Neural progenitor cell (in vitro differentiated cells): ENCODE measurements at regions not wholly inside any gene's neighbourhood (a gene's known extent, or its start where the extent isn't known, plus 50 kb on each side); places are given as distances from the start of the nearest gene placed in this dataset.
A peak's percentile ranks its signal among the peaks of the same experiment; 100 is the strongest.
"Not testable (repeated sequence)": the region's sequence is repeated elsewhere in the genome, so short reads cannot be mapped to it uniquely, and the experiment has no call there.

Experiments
- DNase-seq: peaks from one replicate; pipeline ENCODE4 v3.0.0-alpha.2; 2016; ENCODE audit warnings: low spot score
- H2AFZ ChIP-seq: fragments of 200-600 bp; sonication (generic); replicated peaks from 2 replicates; pipeline ENCODE4 v1.6.1; 2016; ENCODE audit warnings: antibody characterized with exemption
- H3F3A ChIP-seq: fragments of 200-600 bp; sonication (generic); 2 replicates; pipeline ENCODE4 v1.6.1; 2016; ENCODE audit warnings: antibody characterized with exemption, low read depth
- H3K27ac ChIP-seq: fragments of 200-600 bp; sonication (generic); 2 replicates; pipeline ENCODE4 v1.5.1; 2016; ENCODE audit warnings: mild to moderate bottlenecking
- H3K27me3 ChIP-seq: fragments of 200-600 bp; sonication (generic); 2 replicates; pipeline ENCODE4 v1.6.1; 2016; ENCODE audit warnings: mild to moderate bottlenecking, moderate library complexity
- H3K36me3 ChIP-seq: fragments of 200-600 bp; sonication (generic); 2 replicates; pipeline ENCODE4 v1.5.1; 2016
- H3K4me1 ChIP-seq: fragments of 200-600 bp; sonication (generic); 2 replicates; pipeline ENCODE4 v1.6.1; 2016; ENCODE audit warnings: mixed run types
- H3K4me2 ChIP-seq: fragments of 200-600 bp; sonication (generic); 2 replicates; pipeline ENCODE4 v1.6.1; 2016
- H3K4me3 ChIP-seq: fragments of 200-600 bp; sonication (generic); 2 replicates; pipeline ENCODE4 v1.5.1; 2016
- H3K79me2 ChIP-seq: fragments of 200-600 bp; sonication (generic); 2 replicates; pipeline ENCODE4 v1.6.1; 2016; ENCODE audit warnings: low read depth
- H3K9ac ChIP-seq: fragments of 200-600 bp; sonication (generic); 2 replicates; pipeline ENCODE4 v1.6.1; 2016
- H3K9me3 ChIP-seq: fragments of 200-600 bp; sonication (generic); 2 replicates; pipeline ENCODE4 v1.5.1; 2016; ENCODE audit warnings: low read depth
- H4K20me1 ChIP-seq: fragments of 200-600 bp; sonication (generic); 2 replicates; pipeline ENCODE4 v1.6.1; 2016; ENCODE audit warnings: low read depth
- H3K27ac Mint-ChIP-seq: 3 replicates; pipeline ENCODE4 v1.8.0; 2021; ENCODE audit warnings: mixed read lengths
- H3K27me3 Mint-ChIP-seq: 2 replicates; pipeline ENCODE4 v1.8.0; 2022; ENCODE audit warnings: low read depth, mild to moderate bottlenecking, inconsistent platforms, moderate library complexity, mixed read lengths; ENCODE audit not compliant: insufficient read depth
- H3K36me3 Mint-ChIP-seq: 3 replicates; pipeline ENCODE4 v1.8.0; 2021; ENCODE audit warnings: mixed read lengths
- H3K4me1 Mint-ChIP-seq: 3 replicates; pipeline ENCODE4 v1.8.0; 2021; ENCODE audit warnings: mixed read lengths
- H3K4me3 Mint-ChIP-seq: 3 replicates; pipeline ENCODE4 v1.8.0; 2021; ENCODE audit warnings: mild to moderate bottlenecking, moderate library complexity, mixed read lengths
- H3K9me3 Mint-ChIP-seq: 3 replicates; pipeline ENCODE4 v1.8.0; 2020; ENCODE audit warnings: mixed read lengths
- EZH2 ChIP-seq: fragments of 200-600 bp; sonication (generic); IDR thresholded peaks from 2 replicates; pipeline ENCODE4 v1.6.1; 2017; ENCODE audit warnings: antibody characterized with exemption, mild to moderate bottlenecking, moderate library complexity
- EZH2phosphoT487 ChIP-seq: fragments of 200-600 bp; sonication (generic); IDR thresholded peaks from 2 replicates; pipeline ENCODE4 v1.6.1; 2017; ENCODE audit warnings: antibody characterized with exemption
- TF ChIP-seq, protein P1 (sequence below): fragments of 200-600 bp; sonication (generic); IDR thresholded peaks from 2 replicates; pipeline ENCODE4 v1.5.1; 2017; ENCODE audit warnings: antibody characterized with exemption, mild to moderate bottlenecking

DNA sequence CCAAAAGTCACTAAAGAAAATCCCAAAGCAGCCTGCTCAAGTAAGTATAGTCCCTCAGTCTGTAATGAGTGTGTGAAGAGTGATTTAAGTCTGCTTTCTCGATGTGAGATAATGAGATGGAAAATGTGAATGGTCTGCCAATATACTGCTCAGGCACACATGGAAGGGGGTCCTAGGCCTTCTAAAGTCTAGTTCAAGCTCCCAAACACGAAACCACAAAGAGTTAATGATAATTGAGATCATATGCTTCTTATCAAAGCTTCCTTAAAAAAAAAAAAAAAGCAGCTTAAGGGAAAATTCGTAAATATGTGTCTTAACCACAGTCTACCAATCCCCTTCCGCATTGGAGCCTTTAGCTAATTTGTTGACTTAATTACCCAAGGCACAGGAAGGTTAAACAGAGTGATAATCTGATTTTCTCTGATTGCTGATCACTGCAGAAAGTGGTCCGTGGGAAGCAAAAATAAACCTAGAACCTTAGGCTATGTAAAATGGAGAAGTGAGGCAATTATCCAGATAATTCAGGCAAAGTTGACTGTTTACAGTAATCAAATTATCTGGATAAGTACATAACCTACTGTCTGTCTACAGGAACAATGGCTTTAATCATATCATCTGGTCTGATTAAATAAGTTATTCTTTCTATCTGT is 172.9 kb downstream of the MBL2 start:
- no peak overlapping the region for H3K4me2 ChIP-seq
- Mint-ChIP-seq H3K27ac (peak overlapping the region; percentile 60), H3K9me3 (no peaks in the 10 kb centered on the region)

DNA sequence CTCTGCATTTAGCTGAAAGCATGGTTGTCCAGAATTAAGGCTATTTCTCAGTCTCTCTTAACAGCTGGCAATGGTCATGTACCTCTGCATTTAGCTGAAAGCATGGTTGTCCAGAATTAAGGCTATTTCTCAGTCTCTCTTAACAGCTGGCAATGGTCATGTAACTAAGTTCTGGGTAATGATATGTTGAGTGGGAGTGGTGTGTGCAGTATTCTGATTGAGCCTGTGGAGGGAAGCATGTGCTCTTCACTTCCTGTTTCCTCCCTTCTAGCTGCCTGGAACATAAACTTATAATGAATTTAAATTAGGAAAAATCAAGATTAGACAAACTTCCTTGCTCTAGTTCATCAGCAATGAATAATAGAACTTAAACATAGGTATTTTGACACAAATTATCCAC is 168.5 kb downstream of the MBL2 start:
- H4K20me1 ChIP-seq, H3K36me3 Mint-ChIP-seq, H3K27me3 ChIP-seq, H3K4me2 ChIP-seq, H3K4me1 Mint-ChIP-seq, H2AFZ ChIP-seq, DNase-seq, H3K9me3 ChIP-seq, H3K9me3 Mint-ChIP-seq, H3K9ac ChIP-seq, H3K4me3 ChIP-seq, H3K27ac Mint-ChIP-seq, H3K36me3 ChIP-seq, H3K4me1 ChIP-seq, H3K27ac ChIP-seq, H3K4me3 Mint-ChIP-seq, H3K79me2 ChIP-seq, H3K27me3 Mint-ChIP-seq, H3F3A ChIP-seq: not testable (repeated sequence)

More for the DNA sequence above, 172.9 kb downstream of the MBL2 start:
- Mint-ChIP-seq H3K27me3 (no peaks in the 10 kb centered on the region), H3K36me3 (no peaks in the 10 kb centered on the region), H3K4me3 (no peak overlapping the region), H3K4me1 (peaks cover 6% of the 10 kb centered on the region)
- Histone ChIP-seq H3K27me3 (no peaks in the 10 kb centered on the region), H2AFZ (no peak overlapping the region), H3F3A (no peaks in the 10 kb centered on the region), H3K9me3 (no peaks in the 10 kb centered on the region), H3K27ac (no peak overlapping the region), H3K79me2 (no peaks in the 10 kb centered on the region), H4K20me1 (no peaks in the 10 kb centered on the region), H3K9ac (no peak overlapping the region), H3K4me3 (no peak overlapping the region), H3K4me1 (no peaks in the 10 kb centered on the region), H3K36me3 (no peaks in the 10 kb centered on the region)
- DNase-seq, result no peak
- TF ChIP-seq EZH2, result no peak
- TF ChIP-seq, protein P1, sequence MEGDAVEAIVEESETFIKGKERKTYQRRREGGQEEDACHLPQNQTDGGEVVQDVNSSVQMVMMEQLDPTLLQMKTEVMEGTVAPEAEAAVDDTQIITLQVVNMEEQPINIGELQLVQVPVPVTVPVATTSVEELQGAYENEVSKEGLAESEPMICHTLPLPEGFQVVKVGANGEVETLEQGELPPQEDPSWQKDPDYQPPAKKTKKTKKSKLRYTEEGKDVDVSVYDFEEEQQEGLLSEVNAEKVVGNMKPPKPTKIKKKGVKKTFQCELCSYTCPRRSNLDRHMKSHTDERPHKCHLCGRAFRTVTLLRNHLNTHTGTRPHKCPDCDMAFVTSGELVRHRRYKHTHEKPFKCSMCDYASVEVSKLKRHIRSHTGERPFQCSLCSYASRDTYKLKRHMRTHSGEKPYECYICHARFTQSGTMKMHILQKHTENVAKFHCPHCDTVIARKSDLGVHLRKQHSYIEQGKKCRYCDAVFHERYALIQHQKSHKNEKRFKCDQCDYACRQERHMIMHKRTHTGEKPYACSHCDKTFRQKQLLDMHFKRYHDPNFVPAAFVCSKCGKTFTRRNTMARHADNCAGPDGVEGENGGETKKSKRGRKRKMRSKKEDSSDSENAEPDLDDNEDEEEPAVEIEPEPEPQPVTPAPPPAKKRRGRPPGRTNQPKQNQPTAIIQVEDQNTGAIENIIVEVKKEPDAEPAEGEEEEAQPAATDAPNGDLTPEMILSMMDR, result no peak
- no peak for TF ChIP-seq EZH2phosphoT487

DNA sequence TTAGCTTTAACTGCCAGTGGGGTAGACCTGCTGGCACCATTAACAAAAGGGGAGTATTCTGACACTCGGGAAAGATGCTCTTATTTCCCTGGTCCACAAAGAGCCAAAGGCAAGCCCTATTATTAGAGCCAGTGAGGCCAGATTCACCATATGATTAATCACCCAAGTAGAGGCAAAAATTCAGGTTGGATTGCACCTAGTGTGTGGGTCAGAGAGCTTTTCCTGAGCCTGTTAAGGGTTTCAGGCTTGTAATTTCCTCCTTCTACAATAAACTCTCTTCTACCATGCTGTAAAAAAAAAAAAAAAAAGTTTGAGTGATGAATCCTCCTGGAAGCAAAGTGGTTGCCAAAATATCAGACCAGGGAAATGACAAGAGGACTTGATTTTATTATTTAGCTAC is 163.5 kb downstream of the MBL2 start:
- no peaks in the 10 kb centered on the region for H3K9me3 ChIP-seq
- no peaks in the 10 kb centered on the region for H3K36me3 ChIP-seq
- TF ChIP-seq EZH2phosphoT487 (no peak), EZH2 (no peak)
- TF ChIP-seq, protein P1, result no peak
- H3K79me2 ChIP-seq, result no peaks in the 10 kb centered on the region
- H3K4me1 Mint-ChIP-seq, result no peaks in the 10 kb centered on the region
- H3K27me3 ChIP-seq, result no peaks in the 10 kb centered on the region
- no peaks in the 10 kb centered on the region for H4K20me1 ChIP-seq
- no peak overlapping the region for H3K4me2 ChIP-seq
- no peak overlapping the region for H3K27ac Mint-ChIP-seq
- H3K4me3 ChIP-seq, result no peak overlapping the region
- H3K9me3 Mint-ChIP-seq, result no peaks in the 10 kb centered on the region
- no peaks in the 10 kb centered on the region for H3K27me3 Mint-ChIP-seq
- H2AFZ ChIP-seq, result no peak overlapping the region
- peaks cover 5% of the 10 kb centered on the region for H3K4me1 ChIP-seq
- no peak overlapping the region for H3K4me3 Mint-ChIP-seq
- H3K9ac ChIP-seq, result no peak overlapping the region
- H3K27ac ChIP-seq, result no peak overlapping the region
- H3F3A ChIP-seq, result no peaks in the 10 kb centered on the region
- DNase-seq, result no peak
- H3K36me3 Mint-ChIP-seq, result no peaks in the 10 kb centered on the region

DNA sequence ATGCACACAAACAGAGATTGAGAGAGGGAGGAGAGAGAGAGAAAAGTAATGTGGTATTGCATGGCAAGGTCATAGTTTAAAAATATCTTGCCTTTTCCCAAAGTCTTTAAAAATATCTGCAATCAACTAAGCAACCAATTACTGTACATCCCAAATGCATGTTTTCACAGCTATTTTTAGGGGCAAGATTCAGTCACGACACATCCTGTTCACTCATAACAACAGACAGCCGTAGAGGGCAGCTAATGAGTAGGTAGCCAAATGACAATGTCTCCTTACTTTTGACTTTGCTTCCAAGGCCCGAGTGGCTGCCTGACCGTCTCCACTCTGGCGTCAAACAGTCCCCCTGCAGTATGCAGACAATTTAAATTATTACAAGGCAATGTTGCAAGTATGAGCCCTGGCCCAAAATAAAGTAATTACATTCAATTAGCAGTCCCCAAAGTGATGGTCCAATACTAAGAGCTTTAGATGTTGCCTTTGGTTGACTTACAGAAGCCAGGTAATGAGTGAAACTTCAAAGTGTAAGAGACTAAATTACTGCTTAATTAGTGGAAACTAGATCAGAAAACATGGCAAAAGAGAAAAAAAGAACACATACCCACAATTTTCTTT is 162.9 kb downstream of the MBL2 start:
- Histone ChIP-seq H3K9me3 (no peaks in the 10 kb centered on the region), H3F3A (no peaks in the 10 kb centered on the region), H3K4me3 (no peak overlapping the region), H3K9ac (no peak overlapping the region), H2AFZ (no peak overlapping the region), H3K79me2 (no peaks in the 10 kb centered on the region), H3K36me3 (no peaks in the 10 kb centered on the region), H4K20me1 (no peaks in the 10 kb centered on the region), H3K4me1 (peaks cover 5% of the 10 kb centered on the region), H3K27me3 (no peaks in the 10 kb centered on the region), H3K27ac (no peak overlapping the region), H3K4me2 (no peak overlapping the region)
- no peaks in the 10 kb centered on the region for H3K36me3 Mint-ChIP-seq
- no peak overlapping the region for H3K27ac Mint-ChIP-seq
- H3K4me3 Mint-ChIP-seq, result no peak overlapping the region
- no peak for DNase-seq
- no peaks in the 10 kb centered on the region for H3K4me1 Mint-ChIP-seq
- no peaks in the 10 kb centered on the region for H3K9me3 Mint-ChIP-seq
- no peaks in the 10 kb centered on the region for H3K27me3 Mint-ChIP-seq
- TF ChIP-seq EZH2, result no peak
- TF ChIP-seq, protein P1, result no peak
- TF ChIP-seq EZH2phosphoT487, result no peak
